ENCODE measurements at regions not wholly inside any gene's neighbourhood (a gene's known extent, or its start where the extent isn't known, plus 50 kb on each side); places are given as distances from the start of the nearest gene placed in this dataset.
"Not testable (repeated sequence)": the region's sequence is repeated elsewhere in the genome, so short reads cannot be mapped to it uniquely, and the experiment has no call there.

DNA sequence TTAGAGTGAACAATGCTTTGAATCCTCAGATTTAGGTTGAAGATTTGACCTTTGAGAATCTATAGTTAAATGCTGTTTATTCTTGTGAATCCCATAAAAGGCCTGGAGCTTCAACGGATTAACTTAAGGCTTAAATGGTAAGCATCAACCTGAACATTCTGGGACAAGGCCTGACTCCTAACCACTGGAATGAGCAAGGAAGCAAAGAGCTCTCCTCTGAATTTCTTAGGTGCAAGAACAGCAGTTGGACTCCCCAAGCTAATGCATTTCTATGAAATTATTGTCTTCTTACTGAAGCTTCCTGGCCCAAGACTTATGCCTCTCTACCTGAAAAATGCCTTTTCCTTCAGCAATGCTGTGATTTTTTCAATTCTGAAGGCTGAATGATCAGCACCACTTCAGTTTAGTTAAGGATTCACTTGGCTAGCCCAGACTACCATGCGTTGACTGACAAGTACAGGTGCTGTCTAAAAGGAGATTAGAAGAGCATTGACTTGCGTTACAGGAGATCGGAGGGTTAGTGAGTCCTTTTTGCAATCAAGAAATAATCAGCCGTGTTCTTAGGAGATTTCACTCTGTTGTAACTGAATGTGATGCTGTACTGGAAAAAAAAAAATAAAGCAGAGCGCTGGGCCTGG lies 178.5 kb downstream of the ZC3H11B start:
- DNase-seq (ENCODE audit: low read depth in 2 of 2) = no peak

DNA sequence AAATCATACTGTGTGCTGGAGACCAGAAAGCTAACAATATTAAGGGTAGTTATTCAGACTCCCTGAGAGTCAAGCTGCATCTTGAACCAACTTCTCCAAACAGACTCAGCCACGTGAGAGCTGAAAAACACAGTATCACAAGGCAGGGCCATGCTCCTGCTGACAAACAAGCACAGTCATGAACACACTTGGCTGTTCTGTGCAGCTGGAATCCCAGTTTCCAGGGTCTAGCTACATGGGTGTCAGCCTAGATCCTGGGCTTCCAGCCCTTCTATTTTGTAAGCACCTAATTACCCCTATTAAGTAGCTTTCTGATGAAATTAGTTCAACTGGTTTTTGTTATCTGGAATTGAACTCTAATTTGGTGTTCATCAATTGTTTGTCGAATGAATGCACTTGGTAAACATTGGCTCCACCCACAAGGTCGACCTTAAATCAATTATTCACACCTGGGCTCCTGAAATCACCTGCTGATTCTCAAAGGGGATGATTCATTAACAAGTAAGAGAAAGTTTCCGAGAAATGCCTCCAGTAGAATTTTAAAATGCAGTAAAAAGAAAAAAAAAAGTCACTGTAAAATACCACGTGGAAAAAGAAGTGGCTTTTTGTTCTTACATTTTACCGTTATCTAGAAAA lies 179.3 kb downstream of the ZC3H11B start:
- DNase-seq (ENCODE audit: low read depth in 2 of 2) = no peak

DNA sequence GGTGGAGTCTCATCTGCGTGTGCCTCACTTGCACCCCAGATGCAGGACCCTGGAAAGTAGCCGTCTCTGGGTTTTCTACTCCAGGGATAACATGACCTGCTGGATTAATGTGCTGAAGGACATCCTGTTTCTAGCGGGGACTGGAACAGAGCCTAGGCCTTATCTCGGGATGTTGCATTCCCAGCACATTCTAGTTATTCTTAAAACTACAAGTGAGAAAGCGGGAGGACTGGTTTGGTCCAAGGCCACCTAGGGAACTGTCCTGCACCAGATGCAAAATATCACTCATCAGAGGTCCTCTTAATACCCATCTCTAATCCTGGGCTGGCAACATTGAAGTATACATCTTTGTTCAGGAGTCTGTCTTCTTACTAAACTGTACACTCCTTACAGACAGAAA lies 179.9 kb downstream of the ZC3H11B start:
- no peak for DNase-seq (ENCODE audit: low read depth in 2 of 2)

DNA sequence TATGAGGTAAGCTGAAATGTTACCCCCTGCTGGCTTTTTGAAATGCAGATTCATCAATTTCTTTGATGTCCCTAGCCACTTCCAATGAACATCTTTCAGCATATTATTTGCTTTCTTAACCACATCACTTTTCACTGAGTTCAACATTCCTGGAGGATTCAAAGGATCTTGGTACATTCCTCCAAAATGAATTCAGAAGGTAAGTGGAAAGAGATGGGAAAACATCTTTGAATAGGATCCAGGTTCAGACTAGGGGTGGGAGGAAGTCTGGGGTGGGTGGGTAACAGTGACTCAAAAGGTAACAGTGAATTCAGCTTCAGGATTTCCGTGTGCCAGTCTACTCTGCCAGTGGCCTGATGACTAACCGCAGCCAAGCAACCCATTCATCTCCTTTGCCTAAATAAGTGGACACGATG lies 180.7 kb downstream of the ZC3H11B start:
- no peak for DNase-seq (ENCODE audit: low read depth in 2 of 2)

DNA sequence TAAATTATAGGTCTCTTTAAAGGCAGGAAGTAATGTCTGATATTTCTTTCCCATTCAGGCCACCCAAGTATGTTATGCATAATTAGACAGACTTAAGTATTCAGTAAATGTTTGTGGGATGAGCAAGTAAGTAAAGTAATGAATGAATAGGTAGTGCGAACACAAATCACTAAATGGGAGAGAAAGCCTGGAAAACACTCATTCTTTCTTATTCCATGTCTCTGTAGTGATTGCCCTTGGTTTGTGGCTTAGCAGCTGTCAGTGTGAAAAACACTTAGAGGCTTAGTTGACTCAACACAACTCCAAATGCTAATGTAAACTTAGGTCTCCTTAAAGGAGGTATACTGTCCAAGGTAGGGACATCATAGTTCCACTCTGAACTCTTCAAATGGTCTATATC lies 182.5 kb downstream of the ZC3H11B start:
- no peak for DNase-seq (ENCODE audit: low read depth in 2 of 2)

DNA sequence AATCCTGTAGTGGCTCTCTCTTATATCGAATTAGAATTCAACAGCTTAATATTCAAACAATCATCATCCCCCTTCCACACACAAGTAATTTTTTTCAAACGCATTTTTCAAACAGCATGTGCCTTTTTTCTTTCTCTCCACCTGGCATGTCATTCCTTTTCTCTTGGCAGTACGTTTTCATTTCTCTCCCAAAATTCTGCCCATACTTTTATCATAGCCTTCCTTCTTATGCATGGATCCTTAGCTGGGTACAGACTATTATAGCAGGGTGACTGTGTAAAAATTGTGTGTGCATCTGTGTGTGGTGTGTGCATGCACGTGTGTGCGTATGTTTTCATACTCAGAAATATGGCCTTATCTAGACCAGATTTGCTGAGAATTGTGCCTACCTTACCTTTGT lies 184.3 kb downstream of the ZC3H11B start:
- DNase-seq (ENCODE audit: low read depth in 2 of 2) = no peak

DNA sequence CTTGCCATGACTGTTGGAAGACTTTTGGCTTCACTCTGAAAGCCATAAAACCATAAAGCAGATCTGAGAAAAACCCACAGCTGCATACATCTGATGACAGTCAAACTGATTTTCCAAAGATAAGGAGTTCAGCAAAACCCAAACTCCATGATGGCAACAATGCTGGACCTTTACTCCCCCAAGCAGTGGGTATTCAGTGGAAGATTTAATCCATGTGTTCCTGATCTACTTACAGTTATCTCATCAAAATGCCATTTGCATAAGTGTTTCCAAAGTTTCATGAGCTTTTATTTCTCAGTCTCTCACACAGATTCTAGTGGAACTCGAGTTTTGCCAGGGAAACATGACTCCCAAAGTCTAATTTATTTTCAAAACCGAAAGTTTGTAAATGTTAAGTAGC lies 184.9 kb downstream of the ZC3H11B start:
- DNase-seq (ENCODE audit: low read depth in 2 of 2) = no peak

DNA sequence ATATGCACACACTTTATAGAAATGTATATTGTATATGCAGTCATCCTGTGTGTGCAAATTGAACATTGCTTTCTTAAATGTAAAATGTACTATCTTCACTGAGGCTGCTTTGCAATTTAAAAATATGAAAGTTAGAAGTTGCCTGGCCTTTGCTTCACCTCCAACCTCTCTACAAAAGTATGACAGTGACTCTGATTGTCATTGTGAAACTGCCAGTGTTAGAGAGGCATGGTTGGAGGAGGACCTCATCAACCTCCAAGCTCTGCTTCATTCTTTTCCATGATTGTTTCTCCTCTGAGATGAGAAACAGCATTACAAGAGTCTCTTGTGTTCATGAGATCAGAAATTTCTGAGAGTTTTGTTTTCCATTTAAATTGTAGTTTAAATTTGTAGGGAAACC lies 185.5 kb downstream of the ZC3H11B start:
- DNase-seq (ENCODE audit: low read depth in 2 of 2) = no peak

DNA sequence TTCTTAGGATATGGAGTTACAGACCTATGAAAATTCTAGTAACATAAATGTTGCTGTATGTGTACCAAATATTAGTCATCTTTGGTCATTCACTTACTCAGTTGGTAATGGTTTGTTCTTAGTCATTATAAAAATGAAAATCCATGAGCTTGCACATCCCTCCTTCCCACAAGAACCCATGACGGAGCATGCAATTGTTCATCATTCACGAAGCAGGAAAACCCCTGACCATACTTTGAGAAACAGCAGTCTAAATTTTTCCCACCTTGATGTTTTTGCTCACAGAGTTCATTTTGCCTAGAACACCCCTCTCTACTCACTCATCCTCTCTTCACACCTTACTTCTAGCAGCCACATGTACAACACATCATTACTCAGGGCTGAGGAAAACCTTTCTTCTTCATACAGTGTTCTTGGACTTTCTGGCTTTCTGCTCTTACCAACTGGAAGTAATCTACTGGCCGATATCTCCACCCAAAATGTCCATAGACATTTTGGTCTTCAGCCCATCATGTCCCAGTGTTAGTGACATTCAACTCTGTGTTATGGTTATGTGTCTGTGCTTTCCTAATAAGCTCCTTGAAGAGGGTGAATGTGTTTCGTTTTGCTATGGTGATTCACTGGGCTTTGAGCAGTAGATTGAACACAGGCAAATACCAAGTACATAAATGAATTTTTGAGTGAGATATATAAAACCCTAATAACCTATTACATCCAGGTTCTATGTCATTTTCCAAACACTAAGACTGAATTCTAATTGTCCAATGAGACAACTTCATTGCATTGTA lies 189.9 kb downstream of the ZC3H11B start:
- no peak for DNase-seq (ENCODE audit: low read depth in 2 of 2)

DNA sequence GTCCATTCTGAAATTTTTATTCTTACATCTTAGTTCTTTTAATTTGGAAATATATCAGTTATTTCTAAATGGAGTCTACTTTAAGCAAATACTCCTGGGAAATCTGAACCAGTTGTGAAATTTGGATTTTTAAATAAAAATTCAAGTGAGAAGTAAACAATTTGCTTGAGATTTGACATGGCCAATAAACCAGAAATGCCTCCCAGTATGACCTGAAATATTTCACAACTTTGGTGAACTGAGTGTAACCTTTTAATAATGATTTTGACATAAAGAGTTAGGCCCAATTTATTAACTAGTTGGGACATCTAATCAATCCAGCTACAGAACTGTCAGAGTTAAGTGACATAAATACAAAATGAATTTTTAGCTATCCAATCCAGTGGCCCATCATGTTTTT lies 192.0 kb downstream of the ZC3H11B start:
- DNase-seq (ENCODE audit: low read depth in 2 of 2) = no peak

DNA sequence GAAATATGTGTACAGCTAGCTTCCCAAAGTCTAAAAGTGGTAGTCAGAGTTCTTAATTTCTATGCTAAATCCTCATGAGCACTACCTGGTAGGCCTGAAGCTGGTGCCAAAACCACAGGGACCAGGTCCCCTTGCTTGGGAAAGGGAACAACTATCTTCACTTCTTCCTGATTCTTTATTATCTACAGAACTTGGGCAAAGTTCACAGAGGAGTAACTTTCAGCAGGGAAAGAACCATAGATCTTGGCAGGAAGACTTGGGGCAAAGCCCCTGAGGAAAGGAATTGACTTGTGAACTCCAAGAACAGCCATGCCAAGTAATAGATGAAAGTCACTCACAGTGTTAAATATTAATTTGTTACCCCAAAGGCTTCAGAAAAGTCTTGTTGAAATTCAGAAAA lies 193.0 kb downstream of the ZC3H11B start:
- no peak for DNase-seq (ENCODE audit: low read depth in 2 of 2)

DNA sequence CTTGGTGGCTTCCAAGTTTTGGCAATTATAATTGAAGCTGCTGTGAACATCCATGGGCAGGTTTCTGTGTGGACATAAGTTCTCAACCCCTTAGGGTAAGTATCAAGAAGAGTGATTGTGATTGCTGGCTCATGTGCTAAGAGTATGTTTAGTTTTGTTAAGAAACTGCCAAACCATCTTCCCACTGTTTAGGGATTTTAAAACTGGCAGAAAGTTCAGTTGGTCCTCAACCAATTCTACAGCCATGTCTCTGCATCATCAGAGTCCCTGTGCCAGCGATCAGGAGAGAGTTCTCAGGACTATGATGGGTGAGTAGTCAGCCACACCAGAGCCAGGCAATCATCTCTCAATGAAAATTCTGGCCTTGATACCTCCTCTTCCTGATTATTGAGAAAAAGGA lies 193.8 kb downstream of the ZC3H11B start:
- DNase-seq (ENCODE audit: low read depth in 2 of 2) = no peak

DNA sequence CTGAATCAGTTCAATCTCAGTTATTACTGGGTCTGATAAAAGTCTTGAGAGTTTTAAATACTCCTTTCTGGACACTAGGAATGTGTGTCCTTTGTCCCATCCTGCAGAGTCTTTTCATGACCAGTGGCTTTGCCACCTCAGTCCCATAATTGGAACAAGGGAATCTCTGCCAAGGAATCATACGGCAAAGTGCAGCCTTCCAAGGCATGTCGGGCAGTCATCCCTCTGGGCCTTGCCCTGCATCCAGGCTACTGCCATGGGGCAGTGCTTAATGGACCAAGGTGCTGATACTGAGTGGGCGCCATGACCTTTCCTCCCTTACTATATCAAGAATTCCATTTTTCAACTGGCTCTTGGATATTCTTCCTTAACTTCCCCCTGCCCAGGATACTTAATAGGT lies 195.3 kb downstream of the ZC3H11B start:
- no peak for DNase-seq (ENCODE audit: low read depth in 2 of 2)

DNA sequence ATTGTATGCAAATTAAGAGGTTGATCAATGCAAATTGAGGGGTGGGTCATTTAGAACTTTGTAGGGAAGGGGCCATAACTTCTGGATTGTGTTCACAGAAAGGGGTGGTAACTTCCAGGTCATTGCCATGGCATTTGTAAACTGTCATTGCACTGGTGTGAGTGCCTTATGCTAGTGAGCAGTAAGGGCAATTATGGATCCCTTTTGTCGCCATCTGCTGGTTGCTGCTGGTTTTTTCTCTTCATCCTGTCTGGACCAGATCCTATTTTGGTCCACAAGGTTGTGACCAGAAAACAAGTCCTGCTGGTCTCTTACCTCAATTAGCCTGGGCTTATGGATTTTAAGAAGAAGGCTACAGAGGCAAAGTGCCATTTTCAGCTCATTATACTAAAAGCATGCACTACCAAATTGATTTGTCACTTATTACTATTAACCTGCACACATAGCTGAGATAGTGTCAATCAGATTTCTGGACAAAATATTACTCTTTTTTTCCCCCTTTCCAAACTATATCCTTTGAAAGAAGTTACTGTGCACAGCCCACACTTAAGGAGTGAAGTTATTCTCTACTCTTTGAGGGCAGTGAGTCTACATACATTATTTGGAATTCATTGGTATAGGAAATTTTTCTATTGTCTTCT lies 196.2 kb downstream of the ZC3H11B start:
- peak; percentile 15 to 63 for DNase-seq (ENCODE audit: low read depth in 2 of 2)

DNA sequence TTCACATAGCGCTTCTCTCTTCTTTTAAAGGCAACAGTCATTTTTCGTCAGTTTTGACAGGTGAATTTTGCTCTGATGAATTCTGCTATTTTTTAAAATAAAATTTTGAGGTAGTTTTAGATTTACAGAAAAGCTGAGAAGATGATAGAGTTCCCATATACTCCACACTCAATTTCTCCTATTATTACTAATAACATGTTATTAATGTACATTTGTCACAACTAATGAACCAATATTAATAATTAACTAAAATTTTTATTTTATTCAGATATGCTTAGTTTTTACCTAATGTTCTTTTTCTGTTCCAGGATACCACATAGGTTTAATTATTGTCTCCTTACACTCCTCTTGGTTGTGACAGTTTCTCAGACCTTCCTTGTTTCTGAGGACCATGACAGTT lies 197.0 kb downstream of the ZC3H11B start:
- DNase-seq (ENCODE audit: low read depth in 2 of 2) = no peak

DNA sequence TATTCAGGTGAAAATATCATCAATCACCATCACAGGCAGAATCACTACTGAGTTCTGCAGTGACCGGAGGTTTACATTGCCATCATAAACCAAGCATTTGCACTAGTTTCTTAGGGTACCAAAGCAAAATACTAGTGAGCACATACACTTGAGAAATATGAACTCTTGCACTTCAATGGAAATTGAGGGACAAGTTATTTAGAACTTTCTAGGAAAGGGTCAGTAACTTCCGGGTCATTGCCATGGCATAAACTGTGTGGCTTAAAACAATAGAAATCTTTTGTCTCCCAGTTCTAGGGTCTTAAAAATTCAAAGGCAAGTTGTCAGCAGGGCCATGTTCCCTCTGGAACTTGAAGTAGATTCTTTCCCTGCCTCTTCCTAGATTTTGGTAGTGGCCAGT lies 197.5 kb downstream of the ZC3H11B start:
- DNase-seq (ENCODE audit: low read depth in 2 of 2) = no peak

DNA sequence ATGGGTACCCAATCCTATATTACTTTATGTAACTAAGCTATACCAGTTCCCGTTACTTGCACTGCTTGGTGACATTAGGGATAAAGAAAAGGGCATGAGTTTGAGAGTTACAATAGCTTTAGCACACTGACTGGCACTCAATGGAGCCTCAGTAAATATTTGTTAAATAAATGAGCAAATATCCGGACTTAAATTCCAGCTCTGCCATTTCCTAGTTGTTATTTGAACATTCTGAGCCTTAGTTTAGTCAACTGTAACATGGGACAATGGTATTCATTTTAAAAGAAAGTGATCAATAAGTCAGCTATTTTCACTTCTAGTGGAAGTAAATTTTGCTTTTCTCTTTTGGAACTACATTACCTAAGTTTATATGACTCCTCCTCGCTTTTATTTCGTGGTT lies 198.7 kb downstream of the ZC3H11B start:
- no peak for DNase-seq (ENCODE audit: low read depth in 2 of 2)

DNA sequence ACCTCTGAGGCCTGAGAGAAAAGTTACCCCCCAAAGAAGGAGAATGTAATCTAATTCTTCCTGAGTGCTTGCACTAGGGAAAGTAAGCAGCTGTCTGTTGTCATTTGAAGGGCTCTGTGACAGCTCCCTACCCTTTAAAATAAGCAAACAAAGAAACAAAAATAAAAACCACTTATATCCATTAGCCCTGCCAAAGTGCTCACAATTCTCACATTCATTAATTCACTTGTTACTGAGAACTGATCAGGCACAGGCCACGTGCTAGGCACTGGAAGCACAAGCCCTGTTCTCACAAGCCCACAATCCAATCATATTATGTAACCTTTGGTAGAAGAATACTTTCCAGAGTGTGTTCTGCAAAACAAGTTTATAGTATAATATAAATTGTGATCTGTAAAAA lies 199.4 kb downstream of the ZC3H11B start:
- DNase-seq (ENCODE audit: low read depth in 2 of 2) = no peak

DNA sequence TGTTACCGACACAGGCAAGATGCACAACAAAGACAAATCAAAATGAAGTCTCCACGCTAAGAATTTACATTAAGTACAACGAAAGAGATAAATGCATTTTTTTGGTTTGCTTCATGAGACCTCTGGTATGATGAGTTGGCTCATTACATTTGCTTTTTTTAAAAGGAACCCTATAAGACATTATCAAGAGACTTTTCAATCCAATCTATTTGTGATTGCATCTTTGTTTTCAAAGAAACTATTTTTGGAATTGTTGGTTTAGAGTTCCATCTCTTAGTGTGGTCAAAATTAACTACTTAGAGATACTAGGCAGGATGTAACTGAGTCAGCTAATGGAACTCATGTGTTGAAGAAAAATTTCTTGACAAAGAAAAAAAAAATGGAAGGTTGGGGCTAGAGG lies 200.1 kb downstream of the ZC3H11B start:
- no peak for DNase-seq (ENCODE audit: low read depth in 2 of 2)

DNA sequence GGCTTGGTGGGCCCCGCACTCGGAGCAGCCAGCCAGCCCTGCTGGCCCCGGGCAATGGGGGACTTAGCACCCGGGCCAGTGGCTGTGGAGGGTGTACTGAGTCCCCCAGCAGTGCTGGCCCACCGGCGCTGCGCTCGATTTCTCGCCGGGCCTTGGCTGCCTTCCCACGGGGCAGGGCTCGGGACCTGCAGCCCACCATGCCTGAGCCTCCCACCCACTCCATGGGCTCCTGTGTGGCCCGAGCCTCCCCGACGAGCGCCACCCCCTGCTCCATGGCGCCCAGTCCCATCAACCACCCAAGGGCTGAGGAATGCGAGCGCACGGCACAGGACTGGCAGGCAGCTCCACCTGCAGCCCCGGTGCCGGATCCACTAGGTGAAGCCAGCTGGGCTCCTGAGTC lies 202.2 kb downstream of the ZC3H11B start:
- not testable (repeated sequence) for DNase-seq (ENCODE audit: low read depth in 2 of 2)

DNA sequence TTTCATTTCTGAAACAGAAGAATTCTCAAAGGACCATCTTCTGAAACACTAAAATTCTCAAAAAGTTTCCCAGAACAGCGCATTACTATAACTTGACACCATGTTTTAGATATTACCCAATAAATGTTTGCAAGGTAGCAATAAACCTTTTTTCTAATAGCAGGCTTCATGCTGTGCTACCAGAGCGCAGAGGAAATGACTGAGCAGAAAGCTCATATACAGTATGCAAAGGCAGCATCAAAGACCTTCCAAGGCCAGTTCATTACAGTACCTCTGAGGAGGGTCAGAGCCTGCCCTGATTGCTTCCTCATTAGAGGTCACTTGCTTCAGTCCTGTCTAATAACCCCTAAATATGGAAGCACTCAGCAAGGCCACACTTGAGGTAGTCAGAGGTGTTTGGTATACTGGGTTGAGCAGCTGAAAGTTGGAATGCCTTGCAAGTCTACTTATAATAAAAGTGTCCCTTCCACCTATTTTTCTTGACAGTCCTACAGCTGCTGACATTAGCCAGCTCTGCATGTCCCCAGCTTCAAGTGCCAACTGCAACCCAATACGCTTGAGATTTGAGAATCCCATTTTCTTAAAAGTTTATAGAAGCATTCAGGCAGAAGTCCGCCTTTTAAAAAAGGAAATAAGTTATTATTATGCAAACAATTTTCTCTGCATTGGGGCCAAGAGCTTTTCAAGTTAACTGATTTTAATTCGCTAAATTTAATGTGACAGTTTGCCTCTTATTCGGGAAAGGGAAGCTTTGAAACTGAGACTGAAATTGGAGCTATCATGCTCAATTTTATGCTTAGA lies 207.2 kb downstream of the ZC3H11B start:
- no peak for DNase-seq (ENCODE audit: low read depth in 2 of 2)

DNA sequence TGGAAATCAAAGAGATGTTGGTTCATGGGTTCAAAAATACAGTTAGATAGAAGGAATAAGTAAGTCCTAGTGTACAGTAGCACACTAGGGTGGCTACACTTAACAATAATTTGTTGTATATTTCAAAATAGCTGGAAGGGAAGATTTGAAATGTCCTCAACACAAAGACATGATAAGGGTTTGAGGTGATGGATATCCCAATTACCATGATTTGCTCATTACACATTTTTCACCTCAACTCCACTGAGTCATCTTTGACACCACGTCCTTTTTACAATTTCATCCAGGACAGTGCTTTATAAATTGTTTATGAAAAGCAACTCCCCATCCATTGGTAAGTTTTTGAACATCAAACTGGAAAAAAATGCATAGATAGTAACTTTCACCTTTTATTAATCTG lies 208.3 kb downstream of the ZC3H11B start:
- no peak for DNase-seq (ENCODE audit: low read depth in 2 of 2)

Measured in stimulated activated CD4-positive, alpha-beta T cell treated with anti-CD3 and anti-CD28 coated beads, Interleukin-12 subunit alpha, Interleukin-12 subunit beta, amount 100 ng/mL, for 24 hours (primary cell).